Retinal pigment epithelial cell (primary cell): ENCODE measurements at regions not wholly inside any gene's neighbourhood (a gene's known extent, or its start where the extent isn't known, plus 50 kb on each side); places are given as distances from the start of the nearest gene placed in this dataset.

ENCODE experiments used
- DNase-seq: peaks from one replicate; pipeline ENCODE4 v3.0.0-alpha.2; 2010; ENCODE audit warnings: low read depth
- H3K4me3 ChIP-seq: 2 replicates; pipeline ENCODE4 v1.5.1; 2011; ENCODE audit warnings: mild to moderate bottlenecking, low read length, control low read depth, moderate library complexity
- TF ChIP-seq, protein P1 (sequence below): conservative IDR thresholded peaks from 2 replicates; pipeline ENCODE4 v1.5.1; 2011; ENCODE audit warnings: low read depth, low read length, control low read depth, inconsistent platforms

DNA sequence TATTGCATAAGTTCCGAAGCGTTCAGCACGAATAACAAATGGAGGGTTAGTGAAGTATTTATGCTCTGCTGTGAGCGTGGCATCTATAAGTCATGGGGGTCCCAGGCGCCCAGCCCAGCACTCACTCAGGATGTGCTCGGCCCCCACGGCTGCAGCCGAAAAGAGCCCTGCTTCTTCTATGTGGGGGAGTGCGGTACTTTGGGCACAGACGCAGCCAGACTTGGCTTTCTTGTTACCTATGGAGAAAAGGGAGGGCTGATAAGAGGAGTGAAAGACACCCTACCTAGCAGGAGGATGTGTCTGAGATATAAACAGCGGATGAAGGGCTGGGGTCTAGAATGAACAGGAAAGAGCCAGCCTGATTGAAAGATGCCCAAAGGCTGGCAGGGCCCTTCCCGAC, 51.4 kb downstream of the MRPL36 start:
- TF ChIP-seq, protein P1, sequence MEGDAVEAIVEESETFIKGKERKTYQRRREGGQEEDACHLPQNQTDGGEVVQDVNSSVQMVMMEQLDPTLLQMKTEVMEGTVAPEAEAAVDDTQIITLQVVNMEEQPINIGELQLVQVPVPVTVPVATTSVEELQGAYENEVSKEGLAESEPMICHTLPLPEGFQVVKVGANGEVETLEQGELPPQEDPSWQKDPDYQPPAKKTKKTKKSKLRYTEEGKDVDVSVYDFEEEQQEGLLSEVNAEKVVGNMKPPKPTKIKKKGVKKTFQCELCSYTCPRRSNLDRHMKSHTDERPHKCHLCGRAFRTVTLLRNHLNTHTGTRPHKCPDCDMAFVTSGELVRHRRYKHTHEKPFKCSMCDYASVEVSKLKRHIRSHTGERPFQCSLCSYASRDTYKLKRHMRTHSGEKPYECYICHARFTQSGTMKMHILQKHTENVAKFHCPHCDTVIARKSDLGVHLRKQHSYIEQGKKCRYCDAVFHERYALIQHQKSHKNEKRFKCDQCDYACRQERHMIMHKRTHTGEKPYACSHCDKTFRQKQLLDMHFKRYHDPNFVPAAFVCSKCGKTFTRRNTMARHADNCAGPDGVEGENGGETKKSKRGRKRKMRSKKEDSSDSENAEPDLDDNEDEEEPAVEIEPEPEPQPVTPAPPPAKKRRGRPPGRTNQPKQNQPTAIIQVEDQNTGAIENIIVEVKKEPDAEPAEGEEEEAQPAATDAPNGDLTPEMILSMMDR: no peak
- no peak overlapping the region for H3K4me3 ChIP-seq
- no peak for DNase-seq

GRCh38 chr5:1747803-1748085, 51.9 kb downstream of the MRPL36 start:
- DNase-seq: no peak
- TF ChIP-seq, protein P1: no peak

GRCh38 chr5:1747079-1747802, 52.4 kb downstream of the MRPL36 start:
- H3K4me3 ChIP-seq: no peak overlapping the region
- TF ChIP-seq, protein P1: no peak
- DNase-seq: no peak

More at GRCh38 chr5:1747803-1748085, 51.9 kb downstream of the MRPL36 start:
- no peak overlapping the region for H3K4me3 ChIP-seq

- DNase-seq: no peak
- TF ChIP-seq, protein P1: no peak
- no peak overlapping the region for H3K4me3 ChIP-seq
Observed at GRCh38 chr5:1746371-1747078, 53.1 kb downstream of the MRPL36 start.

- TF ChIP-seq, protein P1: no peak
- no peak overlapping the region for H3K4me3 ChIP-seq
- no peak for DNase-seq
Observed at GRCh38 chr5:1745796-1746370, 53.8 kb downstream of the MRPL36 start.

- no peak overlapping the region for H3K4me3 ChIP-seq
- DNase-seq: no peak
- TF ChIP-seq, protein P1: no peak
Observed at GRCh38 chr5:1745123-1745795, 54.4 kb downstream of the MRPL36 start.
